ENCODE measurements at regions not wholly inside any gene's neighbourhood (a gene's known extent, or its start where the extent isn't known, plus 50 kb on each side); places are given as distances from the start of the nearest gene placed in this dataset.
"Not testable (repeated sequence)": the region's sequence is repeated elsewhere in the genome, so short reads cannot be mapped to it uniquely, and the experiment has no call there.

DNA sequence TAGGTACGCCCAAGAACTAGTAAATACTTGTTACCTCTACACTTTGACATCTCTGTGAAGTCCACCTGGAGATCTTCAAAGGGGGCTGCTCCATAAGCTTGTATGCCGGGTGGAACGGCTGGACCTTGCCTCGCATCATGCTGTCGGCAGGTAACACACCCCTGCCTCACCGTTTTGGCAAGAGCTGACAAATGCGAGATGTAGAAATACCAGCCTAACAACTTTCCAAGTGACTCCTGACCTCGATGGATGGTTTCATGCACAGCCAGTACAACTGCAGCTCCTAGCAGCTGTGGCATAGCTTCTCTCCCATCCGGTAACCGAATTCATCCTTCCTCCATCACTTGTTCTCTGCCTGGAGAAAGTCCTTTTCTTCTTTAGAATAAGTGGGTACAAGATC lies 58.3 kb upstream of the FAM90A1 start:
- TF ChIP-seq, protein P1, sequence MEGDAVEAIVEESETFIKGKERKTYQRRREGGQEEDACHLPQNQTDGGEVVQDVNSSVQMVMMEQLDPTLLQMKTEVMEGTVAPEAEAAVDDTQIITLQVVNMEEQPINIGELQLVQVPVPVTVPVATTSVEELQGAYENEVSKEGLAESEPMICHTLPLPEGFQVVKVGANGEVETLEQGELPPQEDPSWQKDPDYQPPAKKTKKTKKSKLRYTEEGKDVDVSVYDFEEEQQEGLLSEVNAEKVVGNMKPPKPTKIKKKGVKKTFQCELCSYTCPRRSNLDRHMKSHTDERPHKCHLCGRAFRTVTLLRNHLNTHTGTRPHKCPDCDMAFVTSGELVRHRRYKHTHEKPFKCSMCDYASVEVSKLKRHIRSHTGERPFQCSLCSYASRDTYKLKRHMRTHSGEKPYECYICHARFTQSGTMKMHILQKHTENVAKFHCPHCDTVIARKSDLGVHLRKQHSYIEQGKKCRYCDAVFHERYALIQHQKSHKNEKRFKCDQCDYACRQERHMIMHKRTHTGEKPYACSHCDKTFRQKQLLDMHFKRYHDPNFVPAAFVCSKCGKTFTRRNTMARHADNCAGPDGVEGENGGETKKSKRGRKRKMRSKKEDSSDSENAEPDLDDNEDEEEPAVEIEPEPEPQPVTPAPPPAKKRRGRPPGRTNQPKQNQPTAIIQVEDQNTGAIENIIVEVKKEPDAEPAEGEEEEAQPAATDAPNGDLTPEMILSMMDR (conservative IDR thresholded peaks at IDR 0.05; ENCODE audit: low read length), result not testable (repeated sequence)
- not testable (repeated sequence) for TF ChIP-seq EZH2phosphoT487 (IDR thresholded peaks at IDR 0.05; ENCODE audit: borderline replicate concordance)

All from Loucy (cell line).